OCI-LY7 (cell line): ENCODE measurements at regions not wholly inside any gene's neighbourhood (a gene's known extent, or its start where the extent isn't known, plus 50 kb on each side); places are given as distances from the start of the nearest gene placed in this dataset.

Experiments
- EZH2phosphoT487 ChIP-seq: fragments of 200-600 bp; sonication (generic); IDR thresholded peaks from 2 replicates; pipeline ENCODE4 v1.6.1; 2018; ENCODE audit warnings: low read depth, borderline replicate concordance, mild to moderate bottlenecking, mixed run types, antibody characterized with exemption, low read length, moderate library complexity, mixed read lengths
- TF ChIP-seq, protein P1 (sequence below): fragments of 200-600 bp; sonication (generic); conservative IDR thresholded peaks from 2 replicates; pipeline ENCODE4 v1.5.1; 2014; ENCODE audit warnings: mild to moderate bottlenecking, antibody characterized with exemption, low read length, moderate library complexity, mixed read lengths

DNA sequence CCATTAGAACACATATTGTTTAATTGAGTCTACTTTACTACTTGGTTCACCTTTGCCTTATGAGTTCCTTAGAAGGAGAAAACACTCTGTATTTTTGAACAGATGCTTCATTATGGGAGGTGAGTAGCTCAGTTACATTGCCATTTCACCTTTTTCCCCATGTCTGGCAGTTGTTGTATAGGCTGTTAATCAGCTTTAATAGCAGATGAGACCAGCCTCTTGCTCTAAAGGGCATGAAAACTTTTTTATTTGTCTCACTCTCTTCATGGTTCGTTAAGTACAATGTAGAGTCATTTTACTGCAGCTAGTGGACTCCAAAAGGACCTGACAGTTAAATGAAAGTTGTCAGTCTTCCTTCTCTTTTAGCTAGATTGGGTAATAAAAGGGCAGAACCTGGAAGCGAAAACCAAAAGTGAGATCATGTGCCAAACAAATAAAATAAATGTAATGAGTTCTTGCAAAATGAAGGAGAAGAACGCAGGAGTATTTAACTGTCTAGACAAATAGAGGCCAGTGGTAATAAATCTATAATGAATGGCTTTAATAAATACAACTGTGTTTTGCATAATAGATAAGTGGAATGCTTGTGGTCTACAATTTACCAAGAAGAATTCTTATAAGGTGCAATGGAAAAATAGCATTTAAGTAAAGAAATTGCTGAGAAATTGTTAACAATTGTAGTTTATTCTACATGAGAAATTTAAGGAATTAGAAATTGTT, 180.0 kb upstream of the NEGR1 start:
- TF ChIP-seq, protein P1, sequence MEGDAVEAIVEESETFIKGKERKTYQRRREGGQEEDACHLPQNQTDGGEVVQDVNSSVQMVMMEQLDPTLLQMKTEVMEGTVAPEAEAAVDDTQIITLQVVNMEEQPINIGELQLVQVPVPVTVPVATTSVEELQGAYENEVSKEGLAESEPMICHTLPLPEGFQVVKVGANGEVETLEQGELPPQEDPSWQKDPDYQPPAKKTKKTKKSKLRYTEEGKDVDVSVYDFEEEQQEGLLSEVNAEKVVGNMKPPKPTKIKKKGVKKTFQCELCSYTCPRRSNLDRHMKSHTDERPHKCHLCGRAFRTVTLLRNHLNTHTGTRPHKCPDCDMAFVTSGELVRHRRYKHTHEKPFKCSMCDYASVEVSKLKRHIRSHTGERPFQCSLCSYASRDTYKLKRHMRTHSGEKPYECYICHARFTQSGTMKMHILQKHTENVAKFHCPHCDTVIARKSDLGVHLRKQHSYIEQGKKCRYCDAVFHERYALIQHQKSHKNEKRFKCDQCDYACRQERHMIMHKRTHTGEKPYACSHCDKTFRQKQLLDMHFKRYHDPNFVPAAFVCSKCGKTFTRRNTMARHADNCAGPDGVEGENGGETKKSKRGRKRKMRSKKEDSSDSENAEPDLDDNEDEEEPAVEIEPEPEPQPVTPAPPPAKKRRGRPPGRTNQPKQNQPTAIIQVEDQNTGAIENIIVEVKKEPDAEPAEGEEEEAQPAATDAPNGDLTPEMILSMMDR: no peak
- TF ChIP-seq EZH2phosphoT487: no peak
